H9 (cell line): ENCODE measurements at regions not wholly inside any gene's neighbourhood (a gene's known extent, or its start where the extent isn't known, plus 50 kb on each side); places are given as distances from the start of the nearest gene placed in this dataset.

Experiments used
- DNase-seq: peaks from one replicate; pipeline ENCODE4 v3.0.0-alpha.2; 2017
- H2AFZ ChIP-seq: one replicate; pipeline ENCODE4 v1.6.1; 2013; ENCODE audit warnings: mild to moderate bottlenecking, low read length, control low read depth, moderate library complexity
- H2AK5ac ChIP-seq: 2 replicates; pipeline ENCODE4 v1.6.1; 2013; ENCODE audit warnings: low read length, control low read depth, mixed read lengths; ENCODE audit not compliant: insufficient read length
- H2BK120ac ChIP-seq: one replicate; pipeline ENCODE4 v1.6.1; 2013; ENCODE audit warnings: low read depth, mild to moderate bottlenecking, low read length, control low read depth, inconsistent platforms; ENCODE audit not compliant: poor library complexity, severe bottlenecking
- H2BK12ac ChIP-seq: 2 replicates; pipeline ENCODE4 v1.6.1; 2013; ENCODE audit warnings: low read length, control low read depth, mixed read lengths, low read depth; ENCODE audit not compliant: insufficient read length
- H2BK15ac ChIP-seq: 2 replicates; pipeline ENCODE4 v1.6.1; 2013; ENCODE audit warnings: low read depth, low read length, control low read depth
- H2BK20ac ChIP-seq: one replicate; pipeline ENCODE4 v1.6.1; 2013; ENCODE audit warnings: low read depth, mild to moderate bottlenecking, low read length, control low read depth, inconsistent platforms; ENCODE audit not compliant: poor library complexity, severe bottlenecking
- H2BK5ac ChIP-seq: 2 replicates; pipeline ENCODE4 v1.6.1; 2013; ENCODE audit warnings: low read length, control low read depth, mixed read lengths; ENCODE audit not compliant: insufficient read length
- H3K14ac ChIP-seq: 2 replicates; pipeline ENCODE4 v1.6.1; 2013; ENCODE audit warnings: low read length, control low read depth; ENCODE audit not compliant: insufficient read depth
- H3K18ac ChIP-seq: 2 replicates; pipeline ENCODE4 v1.6.1; 2013; ENCODE audit warnings: low read depth, mild to moderate bottlenecking, mixed read lengths, low read length, control low read depth; ENCODE audit not compliant: insufficient read length
- H3K23ac ChIP-seq: 2 replicates; pipeline ENCODE4 v1.6.1; 2013; ENCODE audit warnings: low read length, control low read depth, mixed read lengths, low read depth; ENCODE audit not compliant: insufficient read length
- H3K23me2 ChIP-seq: 2 replicates; pipeline ENCODE4 v1.6.1; 2013; ENCODE audit warnings: low read depth, mild to moderate bottlenecking, mixed read lengths, low read length, control low read depth; ENCODE audit not compliant: insufficient read length, poor library complexity, severe bottlenecking
- H3K27ac ChIP-seq: 2 replicates; pipeline ENCODE4 v1.5.1; 2013; ENCODE audit warnings: low read length, control low read depth, mixed read lengths, low read depth; ENCODE audit not compliant: insufficient read length
- H3K27me3 ChIP-seq: 2 replicates; pipeline ENCODE4 v1.6.1; 2013; ENCODE audit warnings: low read length, control low read depth, inconsistent platforms; ENCODE audit not compliant: insufficient read depth
- H3K4ac ChIP-seq: 2 replicates; pipeline ENCODE4 v1.6.1; 2013; ENCODE audit warnings: low read depth, mild to moderate bottlenecking, control low read depth, inconsistent platforms, low read length, moderate library complexity
- H3K4me1 ChIP-seq: 2 replicates; pipeline ENCODE4 v1.6.1; 2013; ENCODE audit warnings: low read length, control low read depth, inconsistent platforms; ENCODE audit not compliant: insufficient read depth
- H3K4me2 ChIP-seq: 2 replicates; pipeline ENCODE4 v1.6.1; 2013; ENCODE audit warnings: low read length, control low read depth, mixed read lengths; ENCODE audit not compliant: insufficient read length, insufficient read depth
- H3K56ac ChIP-seq: 2 replicates; pipeline ENCODE4 v1.6.1; 2013; ENCODE audit warnings: low read depth, mild to moderate bottlenecking, mixed read lengths, low read length, control low read depth; ENCODE audit not compliant: insufficient read length
- H3K79me1 ChIP-seq: 2 replicates; pipeline ENCODE4 v1.6.1; 2013; ENCODE audit warnings: low read depth, mild to moderate bottlenecking, moderate library complexity, low read length, control low read depth, inconsistent platforms; ENCODE audit not compliant: insufficient read depth, poor library complexity, severe bottlenecking
- H3K79me2 ChIP-seq: 2 replicates; pipeline ENCODE4 v1.6.1; 2013; ENCODE audit warnings: low read length, control low read depth, inconsistent platforms; ENCODE audit not compliant: insufficient read depth
- H3K9ac ChIP-seq: 2 replicates; pipeline ENCODE4 v1.6.1; 2013; ENCODE audit warnings: low read length, control low read depth, mixed read lengths; ENCODE audit not compliant: insufficient read length; ENCODE audit errors: extremely low read depth
- H3K9me3 ChIP-seq: one replicate; pipeline ENCODE4 v1.6.1; 2013; ENCODE audit warnings: low read depth, low read length, inconsistent platforms; ENCODE audit not compliant: control insufficient read depth
- H3T11ph ChIP-seq: one replicate; pipeline ENCODE4 v1.6.1; 2013; ENCODE audit warnings: mild to moderate bottlenecking, low read length, control low read depth, inconsistent platforms
- H4K20me1 ChIP-seq: one replicate; pipeline ENCODE4 v1.6.1; 2013; ENCODE audit not compliant: control insufficient read depth, insufficient read length, insufficient read depth
- H4K5ac ChIP-seq: 2 replicates; pipeline ENCODE4 v1.6.1; 2013; ENCODE audit warnings: low read depth, mild to moderate bottlenecking, mixed read lengths, low read length, control low read depth; ENCODE audit not compliant: insufficient read length
- H4K8ac ChIP-seq: replicated peaks from 2 replicates; pipeline ENCODE4 v1.6.1; 2013; ENCODE audit warnings: low read length, control low read depth, mixed read lengths, low read depth; ENCODE audit not compliant: insufficient read length
- H4K91ac ChIP-seq: 2 replicates; pipeline ENCODE4 v1.6.1; 2013; ENCODE audit warnings: low read depth, mild to moderate bottlenecking, moderate library complexity, mixed read lengths, low read length, control low read depth; ENCODE audit not compliant: insufficient read length
- H3K27ac Mint-ChIP-seq, 3 experiments: 2 replicates in 2 of 3; 3 replicates in 1 of 3; pipeline ENCODE4 v1.8.0; 2020 to 2021; ENCODE audit warnings: mixed read lengths in 3 of 3, mild to moderate bottlenecking in 1 of 3, moderate library complexity in 1 of 3
- H3K27me3 Mint-ChIP-seq: 2 replicates; pipeline ENCODE4 v1.8.0; 2021; ENCODE audit warnings: low read depth, mild to moderate bottlenecking, moderate library complexity, mixed read lengths
- H3K36me3 Mint-ChIP-seq, 3 experiments: 2 replicates in 2 of 3; 3 replicates in 1 of 3; pipeline ENCODE4 v1.8.0; 2020 to 2021; ENCODE audit warnings: low read depth in 3 of 3, mixed read lengths in 3 of 3; ENCODE audit not compliant: insufficient read depth in 1 of 3
- H3K4me1 Mint-ChIP-seq, 2 experiments: 2 replicates each; pipeline ENCODE4 v1.8.0; 2020; ENCODE audit warnings: mixed read lengths in 2 of 2
- H3K4me3 Mint-ChIP-seq, 2 experiments: 2 replicates in 1 of 2; 3 replicates in 1 of 2; pipeline ENCODE4 v1.8.0; 2020 to 2021; ENCODE audit warnings: mild to moderate bottlenecking in 2 of 2, mixed read lengths in 2 of 2, moderate library complexity in 1 of 2
- H3K9me3 Mint-ChIP-seq, 2 experiments: 2 replicates in 1 of 2; 3 replicates in 1 of 2; pipeline ENCODE4 v1.8.0; 2020; ENCODE audit warnings: mild to moderate bottlenecking in 2 of 2, mixed read lengths in 2 of 2, moderate library complexity in 1 of 2
- WGBS: extraction: QIAGEN DNeasy Blood & Tissue Kit; methylation state at CpG from one replicate; pipeline ENCODE4 v1.1.7; 2013; ENCODE audit warnings: missing lambda C conversion rate, low lambda C conversion rate, mixed read lengths; ENCODE audit not compliant: insufficient read length; ENCODE audit errors: extremely low coverage; 5-methylcytosine and 5-hydroxymethylcytosine counted together
- TF ChIP-seq, protein P1 (sequence below): fragments of 200-600 bp; sonication (generic); conservative IDR thresholded peaks from 3 replicates; pipeline ENCODE4 v1.8.0; 2021; ENCODE audit warnings: antibody characterized with exemption, mild to moderate bottlenecking

DNA sequence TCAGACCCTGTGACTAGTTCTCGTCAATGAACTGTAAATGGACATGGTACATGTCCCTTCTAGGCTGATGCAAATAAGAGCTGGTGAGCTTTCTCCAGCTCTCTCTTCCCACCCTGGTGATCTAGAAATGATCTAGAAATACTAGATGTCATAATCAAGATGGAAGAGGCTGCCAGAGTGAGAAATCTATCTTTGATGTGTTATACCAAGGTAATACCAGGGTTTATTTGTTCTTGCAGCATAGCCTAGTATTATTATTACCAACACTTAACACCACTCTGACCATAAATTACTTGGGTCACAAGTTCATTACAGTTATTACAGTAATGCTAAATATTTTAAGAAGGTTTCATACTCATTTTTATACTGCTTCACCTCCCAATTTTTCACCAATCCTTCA lies 138.4 kb upstream of the LMCD1 start:
- Histone ChIP-seq H2BK20ac (no peak overlapping the region), H2BK5ac (no peak overlapping the region), H3K27ac (no peak overlapping the region), H4K91ac (no peak overlapping the region), H3K23ac (no peak overlapping the region), H2BK15ac (no peak overlapping the region), H4K20me1 (no peaks in the 10 kb centered on the region), H3K9me3 (no peaks in the 10 kb centered on the region), H3K9ac (no peak overlapping the region), H3K14ac (no peak overlapping the region), H3K4me1 (no peaks in the 10 kb centered on the region), H3K18ac (no peak overlapping the region), H3K27me3 (no peaks in the 10 kb centered on the region), H2BK120ac (no peak overlapping the region), H2BK12ac (no peak overlapping the region), H2AFZ (no peak overlapping the region), H3K79me1 (no peaks in the 10 kb centered on the region), H2AK5ac (no peak overlapping the region), H3K56ac (no peak overlapping the region), H3K4me2 (no peak overlapping the region), H4K8ac (no peak overlapping the region), H4K5ac (no peak overlapping the region), H3K23me2 (no peaks in the 10 kb centered on the region), H3T11ph (no peak overlapping the region), H3K4ac (no peak overlapping the region), H3K79me2 (no peaks in the 10 kb centered on the region; the same call in 1 of the 2 replicates)
- no peak overlapping the region for H3K4me3 Mint-ChIP-seq
- 0 out of 4 replicates have a peak, but pooled peaks cover 0 to 4% of the 10 kb centered on the region in 2 experiments for H3K4me1 Mint-ChIP-seq
- H3K9me3 Mint-ChIP-seq, result no peaks in the 10 kb centered on the region
- TF ChIP-seq, protein P1, sequence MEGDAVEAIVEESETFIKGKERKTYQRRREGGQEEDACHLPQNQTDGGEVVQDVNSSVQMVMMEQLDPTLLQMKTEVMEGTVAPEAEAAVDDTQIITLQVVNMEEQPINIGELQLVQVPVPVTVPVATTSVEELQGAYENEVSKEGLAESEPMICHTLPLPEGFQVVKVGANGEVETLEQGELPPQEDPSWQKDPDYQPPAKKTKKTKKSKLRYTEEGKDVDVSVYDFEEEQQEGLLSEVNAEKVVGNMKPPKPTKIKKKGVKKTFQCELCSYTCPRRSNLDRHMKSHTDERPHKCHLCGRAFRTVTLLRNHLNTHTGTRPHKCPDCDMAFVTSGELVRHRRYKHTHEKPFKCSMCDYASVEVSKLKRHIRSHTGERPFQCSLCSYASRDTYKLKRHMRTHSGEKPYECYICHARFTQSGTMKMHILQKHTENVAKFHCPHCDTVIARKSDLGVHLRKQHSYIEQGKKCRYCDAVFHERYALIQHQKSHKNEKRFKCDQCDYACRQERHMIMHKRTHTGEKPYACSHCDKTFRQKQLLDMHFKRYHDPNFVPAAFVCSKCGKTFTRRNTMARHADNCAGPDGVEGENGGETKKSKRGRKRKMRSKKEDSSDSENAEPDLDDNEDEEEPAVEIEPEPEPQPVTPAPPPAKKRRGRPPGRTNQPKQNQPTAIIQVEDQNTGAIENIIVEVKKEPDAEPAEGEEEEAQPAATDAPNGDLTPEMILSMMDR, result no peak
- peaks cover 1% of the 10 kb centered on the region; the same call in 1 of the 2 replicates for H3K27me3 Mint-ChIP-seq
- no peaks in the 10 kb centered on the region for H3K36me3 Mint-ChIP-seq
- WGBS, result no CpG with 5 or more reads among the region's 1 CpG
- no peak overlapping the region for H3K27ac Mint-ChIP-seq
- DNase-seq, result no peak
